ENCODE measurements at regions not wholly inside any gene's neighbourhood (a gene's known extent, or its start where the extent isn't known, plus 50 kb on each side); places are given as distances from the start of the nearest gene placed in this dataset.

DNA sequence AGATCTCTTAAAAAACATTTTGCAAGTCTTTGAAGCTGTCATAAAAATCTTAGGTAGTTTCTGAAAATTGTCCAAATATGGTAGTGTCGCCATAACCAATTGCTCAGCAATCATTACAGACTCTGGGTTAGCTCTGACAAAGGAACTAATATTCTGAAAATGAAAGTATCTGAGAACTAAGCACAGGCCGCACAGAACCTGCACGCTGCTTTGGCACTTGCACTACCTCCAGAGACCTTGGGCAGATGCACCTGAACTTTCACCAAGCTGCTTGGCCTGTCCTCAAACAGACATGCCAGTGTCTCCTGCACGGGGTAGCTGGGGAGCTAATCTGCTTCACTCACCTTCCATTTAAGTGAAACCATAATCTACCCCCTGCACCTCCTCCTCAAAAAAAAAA is 317.0 kb downstream of the MAF start:
- no peaks in the 10 kb centered on the region for H3K36me3 Mint-ChIP-seq (ENCODE audit: low read depth)
- H3K27ac Mint-ChIP-seq: no peak overlapping the region
- H3K4me1 Mint-ChIP-seq (ENCODE audit: low read depth): peaks cover 55% of the 10 kb centered on the region
- no peaks in the 10 kb centered on the region for H3K9me3 Mint-ChIP-seq
- H3K4me3 Mint-ChIP-seq: no peak overlapping the region
- peaks cover 11% of the 10 kb centered on the region for H3K27me3 Mint-ChIP-seq (ENCODE audit: low read depth)

DNA sequence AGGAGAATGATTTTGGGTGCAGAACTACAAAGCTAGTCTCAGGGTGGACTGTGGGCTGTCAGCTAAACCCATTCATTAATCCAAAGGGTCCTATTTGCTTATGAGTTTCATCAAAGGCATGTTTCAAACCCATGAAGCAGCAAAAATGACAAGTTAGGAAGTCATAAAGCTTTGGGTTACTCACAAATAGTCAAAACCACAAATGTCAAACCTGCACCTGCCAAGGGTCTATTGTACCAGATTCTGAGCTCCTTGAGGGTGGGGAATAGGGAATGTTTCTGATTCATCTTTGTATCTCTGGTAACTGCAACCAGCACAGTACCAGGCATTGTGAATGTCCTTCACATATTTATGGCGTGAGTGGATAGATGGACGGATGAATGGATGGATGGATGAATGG is 317.7 kb downstream of the MAF start:
- Mint-ChIP-seq H3K4me1 (ENCODE audit: low read depth) (peaks cover 62% of the 10 kb centered on the region), H3K36me3 (ENCODE audit: low read depth) (no peaks in the 10 kb centered on the region), H3K9me3 (no peaks in the 10 kb centered on the region), H3K4me3 (no peak overlapping the region), H3K27ac (no peak overlapping the region), H3K27me3 (ENCODE audit: low read depth) (peaks cover 11% of the 10 kb centered on the region)

GRCh38 chr16:79278506-79278905 is 322.0 kb downstream of the MAF start:
- Mint-ChIP-seq H3K27ac (peak overlapping the region; percentile 78), H3K36me3 (ENCODE audit: low read depth) (peaks cover 8% of the 10 kb centered on the region), H3K9me3 (no peaks in the 10 kb centered on the region), H3K4me1 (ENCODE audit: low read depth) (peaks cover 52% of the 10 kb centered on the region), H3K27me3 (ENCODE audit: low read depth) (peaks cover 36% of the 10 kb centered on the region), H3K4me3 (peak overlapping the region; percentile 61)

DNA sequence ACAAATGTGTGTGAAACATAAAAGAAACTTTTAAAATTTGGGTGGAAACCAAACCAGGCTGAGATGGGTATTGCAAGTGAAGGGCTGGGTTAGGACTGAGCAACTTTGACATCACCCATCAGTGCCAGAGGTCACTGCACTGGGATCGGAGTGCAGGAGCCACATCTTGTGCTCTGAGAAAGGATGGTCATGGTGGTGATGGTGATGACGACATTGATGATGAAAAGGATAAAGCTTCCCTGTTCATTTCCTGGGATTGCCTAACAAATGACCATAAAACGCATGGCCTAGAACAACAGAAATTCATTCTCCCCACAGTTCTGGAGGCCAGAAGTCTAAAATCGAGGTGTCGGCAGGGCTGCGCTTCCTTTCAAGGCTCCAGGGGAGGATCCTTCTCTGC is 324.0 kb downstream of the MAF start:
- H3K36me3 Mint-ChIP-seq (ENCODE audit: low read depth): peaks cover 8% of the 10 kb centered on the region
- H3K27me3 Mint-ChIP-seq (ENCODE audit: low read depth): peaks cover 40% of the 10 kb centered on the region
- no peak overlapping the region for H3K27ac Mint-ChIP-seq
- no peaks in the 10 kb centered on the region for H3K9me3 Mint-ChIP-seq
- peaks cover 55% of the 10 kb centered on the region for H3K4me1 Mint-ChIP-seq (ENCODE audit: low read depth)
- no peak overlapping the region for H3K4me3 Mint-ChIP-seq

DNA sequence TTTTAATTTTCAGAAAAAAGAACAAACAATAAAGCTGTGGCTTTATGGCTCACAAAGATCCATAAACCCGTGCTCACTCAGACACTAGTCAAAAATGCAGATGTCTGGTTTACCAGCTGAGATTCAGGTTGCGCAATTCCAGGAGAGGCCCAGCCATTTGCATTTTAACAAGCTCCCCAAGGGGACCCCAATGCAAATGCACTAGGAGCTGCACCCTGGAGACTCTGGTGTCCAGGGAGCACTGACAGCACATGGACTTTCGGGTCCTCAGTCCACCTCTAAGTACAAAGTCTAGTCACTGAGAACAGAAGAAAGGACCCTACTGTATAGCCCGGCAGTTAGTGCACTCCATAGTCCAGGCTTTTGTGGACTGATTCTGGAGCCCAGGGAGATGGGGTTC is 326.3 kb downstream of the MAF start:
- H3K9me3 Mint-ChIP-seq: no peaks in the 10 kb centered on the region
- H3K36me3 Mint-ChIP-seq (ENCODE audit: low read depth): peaks cover 8% of the 10 kb centered on the region
- no peak overlapping the region for H3K4me3 Mint-ChIP-seq
- H3K4me1 Mint-ChIP-seq (ENCODE audit: low read depth): peaks cover 62% of the 10 kb centered on the region
- peaks cover 33% of the 10 kb centered on the region for H3K27me3 Mint-ChIP-seq (ENCODE audit: low read depth)
- H3K27ac Mint-ChIP-seq: no peak overlapping the region

DNA sequence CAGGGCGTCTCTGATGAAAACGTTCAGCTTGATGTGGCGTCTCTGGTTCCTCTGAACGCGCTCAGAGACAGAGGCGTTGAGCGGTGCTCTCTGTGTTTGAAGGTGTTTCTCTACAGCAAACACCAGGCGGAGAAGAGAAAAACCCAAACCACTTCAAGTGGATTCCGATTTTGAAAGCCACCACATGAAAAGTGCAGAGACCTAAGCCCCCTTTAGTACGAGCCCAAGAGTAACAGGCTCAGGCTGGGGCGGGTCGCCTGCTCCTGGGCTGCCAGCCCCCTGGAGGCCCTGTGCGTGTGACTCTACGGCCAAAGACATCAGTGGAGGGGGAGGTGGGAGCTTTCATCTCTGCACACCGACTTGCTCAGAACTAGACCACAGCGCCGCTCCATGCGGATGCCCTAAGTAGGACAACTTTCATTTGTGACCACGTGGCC is 328.4 kb downstream of the MAF start:
- H3K27me3 Mint-ChIP-seq (ENCODE audit: low read depth): peaks cover 32% of the 10 kb centered on the region
- H3K4me3 Mint-ChIP-seq: peak overlapping the region; percentile 38
- H3K4me1 Mint-ChIP-seq (ENCODE audit: low read depth): peaks cover 63% of the 10 kb centered on the region

DNA sequence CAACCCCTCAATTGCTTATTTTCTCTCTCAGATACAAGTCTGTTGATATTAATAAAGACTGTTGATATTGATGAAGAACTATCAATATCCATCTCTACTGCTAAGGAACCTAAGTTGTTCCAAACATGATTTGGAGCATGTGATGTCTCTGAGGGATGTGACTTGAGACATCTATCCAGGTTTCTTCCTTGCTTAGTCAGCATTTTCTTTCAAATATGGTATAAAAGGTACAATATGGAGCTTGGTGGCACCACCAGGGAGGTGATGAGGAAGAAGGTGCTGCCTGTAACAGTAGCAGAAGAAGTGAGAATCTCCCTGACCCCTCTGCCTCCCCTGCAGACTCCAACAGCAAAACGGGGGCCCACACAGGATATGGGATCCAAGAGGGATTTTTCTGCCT is 329.0 kb downstream of the MAF start:
- Mint-ChIP-seq H3K27me3 (ENCODE audit: low read depth) (peaks cover 31% of the 10 kb centered on the region), H3K9me3 (peaks cover 2% of the 10 kb centered on the region), H3K36me3 (ENCODE audit: low read depth) (peaks cover 6% of the 10 kb centered on the region), H3K4me1 (ENCODE audit: low read depth) (peaks cover 65% of the 10 kb centered on the region), H3K27ac (peak overlapping the region; percentile 76), H3K4me3 (peak overlapping the region; percentile 38)

More for the DNA sequence above, 328.4 kb downstream of the MAF start:
- Mint-ChIP-seq H3K27ac (peak overlapping the region; percentile 76), H3K9me3 (no peaks in the 10 kb centered on the region), H3K36me3 (ENCODE audit: low read depth) (peaks cover 8% of the 10 kb centered on the region)

GRCh38 chr16:79270011-79270410 is 330.5 kb downstream of the MAF start:
- peaks cover 5% of the 10 kb centered on the region for H3K9me3 Mint-ChIP-seq
- peaks cover 22% of the 10 kb centered on the region for H3K27me3 Mint-ChIP-seq (ENCODE audit: low read depth)
- H3K4me3 Mint-ChIP-seq: no peak overlapping the region
- no peak overlapping the region for H3K27ac Mint-ChIP-seq
- H3K36me3 Mint-ChIP-seq (ENCODE audit: low read depth): no peaks in the 10 kb centered on the region
- peaks cover 62% of the 10 kb centered on the region for H3K4me1 Mint-ChIP-seq (ENCODE audit: low read depth)

DNA sequence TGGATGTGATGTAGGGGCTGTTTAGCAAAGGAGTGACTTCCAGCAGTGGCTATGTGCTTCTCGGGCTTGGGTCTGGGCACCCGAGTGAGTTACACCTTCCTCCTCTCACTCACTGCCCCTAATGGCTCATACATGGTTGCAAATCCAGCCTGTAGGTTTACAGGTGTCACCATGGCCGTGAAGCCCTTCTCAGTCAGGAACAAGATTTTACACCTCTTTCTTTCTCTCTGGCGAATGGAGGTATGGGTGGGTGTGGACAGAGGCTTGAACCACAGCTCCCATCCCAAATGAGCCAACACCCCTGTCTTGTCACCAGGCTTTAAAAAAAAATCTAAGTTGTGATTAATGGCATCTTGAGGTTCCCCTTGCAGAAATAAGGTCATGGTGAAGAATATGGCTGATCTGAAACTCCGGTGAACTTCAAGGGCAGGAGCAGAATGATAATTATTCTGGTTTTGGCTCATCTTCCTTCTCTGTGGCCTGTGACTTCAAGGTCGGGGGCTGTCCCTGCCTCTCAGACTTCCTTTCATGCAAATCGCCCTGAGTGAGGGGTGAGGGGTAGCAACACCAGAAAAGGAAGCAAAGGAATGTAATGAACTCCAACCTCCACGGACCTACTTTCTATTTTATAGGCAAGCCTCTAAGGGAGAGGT is 331.2 kb downstream of the MAF start:
- Mint-ChIP-seq H3K4me1 (ENCODE audit: low read depth) (peaks cover 62% of the 10 kb centered on the region), H3K36me3 (ENCODE audit: low read depth) (no peaks in the 10 kb centered on the region), H3K9me3 (peaks cover 5% of the 10 kb centered on the region), H3K27ac (peak overlapping the region; percentile 76), H3K4me3 (peak overlapping the region; percentile 73), H3K27me3 (ENCODE audit: low read depth) (peaks cover 16% of the 10 kb centered on the region)

- no peaks in the 10 kb centered on the region for H3K36me3 Mint-ChIP-seq (ENCODE audit: low read depth)
- peak overlapping the region; percentile 47 for H3K27ac Mint-ChIP-seq
- H3K9me3 Mint-ChIP-seq: peaks cover 5% of the 10 kb centered on the region
- peaks cover 18% of the 10 kb centered on the region for H3K27me3 Mint-ChIP-seq (ENCODE audit: low read depth)
- H3K4me1 Mint-ChIP-seq (ENCODE audit: low read depth): peaks cover 62% of the 10 kb centered on the region
- H3K4me3 Mint-ChIP-seq: peak overlapping the region; percentile 14
These were observed 332.8 kb downstream of the MAF start for GRCh38 chr16:79267781-79268180.

DNA sequence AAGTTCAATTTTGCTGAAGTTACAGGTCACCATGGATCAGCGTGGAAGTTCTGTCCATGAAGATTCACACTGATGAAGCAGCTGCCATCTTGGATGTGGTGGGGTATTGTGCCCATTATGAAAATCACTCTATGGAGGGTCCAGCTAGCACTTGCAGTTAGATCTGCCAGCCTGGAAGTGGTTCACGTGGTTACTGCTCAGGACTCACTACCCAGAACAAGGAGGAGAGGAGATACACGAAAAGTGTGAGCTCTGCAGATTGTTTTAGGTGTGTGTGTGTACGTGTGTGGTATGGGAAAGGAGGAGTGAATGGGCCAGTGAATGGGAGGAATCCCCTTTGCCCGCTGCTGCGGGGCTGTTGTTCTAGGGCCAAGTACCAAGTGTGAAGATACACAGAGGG is 333.4 kb downstream of the MAF start:
- Mint-ChIP-seq H3K27me3 (ENCODE audit: low read depth) (peaks cover 18% of the 10 kb centered on the region), H3K4me1 (ENCODE audit: low read depth) (peaks cover 58% of the 10 kb centered on the region), H3K4me3 (no peak overlapping the region), H3K27ac (peak overlapping the region; percentile 21), H3K36me3 (ENCODE audit: low read depth) (no peaks in the 10 kb centered on the region), H3K9me3 (peaks cover 5% of the 10 kb centered on the region)

- Mint-ChIP-seq H3K4me3 (no peak overlapping the region), H3K4me1 (ENCODE audit: low read depth) (peaks cover 49% of the 10 kb centered on the region), H3K9me3 (peaks cover 5% of the 10 kb centered on the region), H3K36me3 (ENCODE audit: low read depth) (no peaks in the 10 kb centered on the region), H3K27ac (no peak overlapping the region), H3K27me3 (ENCODE audit: low read depth) (peaks cover 21% of the 10 kb centered on the region)
These were observed 334.8 kb downstream of the MAF start for GRCh38 chr16:79265701-79266100.

DNA sequence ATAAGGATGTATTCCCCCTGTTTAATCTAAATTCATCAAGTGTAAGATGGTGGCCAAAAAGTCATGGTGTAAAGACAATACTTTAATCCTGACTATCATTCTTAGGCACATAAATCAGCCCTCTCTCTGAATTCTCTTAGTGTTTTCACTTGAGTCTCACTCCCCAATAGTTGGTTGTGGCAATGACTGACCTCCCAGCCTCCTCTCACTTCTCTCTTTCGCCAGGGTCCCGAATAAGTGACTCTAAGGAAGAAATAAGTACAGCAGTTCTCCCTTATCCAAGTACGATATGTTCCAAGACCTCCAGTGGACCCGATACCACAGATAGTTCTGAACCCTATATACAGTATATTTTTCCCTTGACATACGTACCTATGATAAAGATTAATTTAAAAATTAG is 335.3 kb downstream of the MAF start:
- Mint-ChIP-seq H3K36me3 (ENCODE audit: low read depth) (no peaks in the 10 kb centered on the region), H3K4me1 (ENCODE audit: low read depth) (peaks cover 45% of the 10 kb centered on the region), H3K9me3 (peaks cover 5% of the 10 kb centered on the region), H3K4me3 (no peak overlapping the region), H3K27ac (no peak overlapping the region), H3K27me3 (ENCODE audit: low read depth) (peaks cover 23% of the 10 kb centered on the region)

DNA sequence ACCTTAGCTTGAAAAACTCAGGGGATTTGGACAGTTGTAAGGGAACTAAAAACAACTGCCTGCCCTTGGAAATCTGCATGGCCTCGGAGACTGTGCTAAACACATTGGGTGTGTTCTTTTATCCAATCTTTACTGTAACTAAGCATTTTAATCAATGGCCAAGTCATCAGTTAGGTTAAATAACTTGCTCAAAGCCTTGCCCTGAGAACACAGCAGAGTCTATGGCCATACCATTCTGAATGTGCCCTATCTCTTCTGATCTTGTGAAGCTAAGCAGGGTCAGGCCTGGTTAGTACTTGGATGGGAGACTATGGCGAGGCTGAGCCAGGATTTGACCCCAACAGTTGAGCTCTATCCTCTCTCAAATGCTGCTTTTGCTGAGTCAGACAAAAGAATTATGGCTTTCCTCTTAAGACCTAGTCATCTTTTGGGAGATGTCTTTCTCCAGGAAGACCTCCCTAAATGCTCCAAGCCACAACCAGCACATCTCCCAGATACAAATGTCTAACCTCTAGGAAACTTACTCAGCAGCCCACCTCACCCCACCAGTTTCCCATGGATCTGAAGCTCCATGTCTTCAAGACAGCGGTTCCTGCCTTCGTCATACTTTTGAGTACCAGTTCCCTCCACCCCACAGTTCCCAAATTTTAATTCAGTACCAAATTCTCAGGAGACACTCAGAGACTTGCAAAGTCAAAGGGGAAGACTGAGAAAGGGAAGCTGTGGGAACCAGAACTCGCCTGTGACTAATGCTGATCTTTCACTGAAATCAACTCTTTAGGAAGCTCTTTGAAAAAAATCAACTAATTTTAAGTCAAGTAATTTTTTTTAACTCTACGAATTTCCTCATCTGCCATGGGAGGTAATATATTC is 336.1 kb downstream of the MAF start:
- H3K4me3 Mint-ChIP-seq: no peak overlapping the region
- H3K9me3 Mint-ChIP-seq: peaks cover 5% of the 10 kb centered on the region
- peaks cover 38% of the 10 kb centered on the region for H3K4me1 Mint-ChIP-seq (ENCODE audit: low read depth)
- H3K36me3 Mint-ChIP-seq (ENCODE audit: low read depth): no peaks in the 10 kb centered on the region
- no peak overlapping the region for H3K27ac Mint-ChIP-seq
- H3K27me3 Mint-ChIP-seq (ENCODE audit: low read depth): peaks cover 23% of the 10 kb centered on the region

DNA sequence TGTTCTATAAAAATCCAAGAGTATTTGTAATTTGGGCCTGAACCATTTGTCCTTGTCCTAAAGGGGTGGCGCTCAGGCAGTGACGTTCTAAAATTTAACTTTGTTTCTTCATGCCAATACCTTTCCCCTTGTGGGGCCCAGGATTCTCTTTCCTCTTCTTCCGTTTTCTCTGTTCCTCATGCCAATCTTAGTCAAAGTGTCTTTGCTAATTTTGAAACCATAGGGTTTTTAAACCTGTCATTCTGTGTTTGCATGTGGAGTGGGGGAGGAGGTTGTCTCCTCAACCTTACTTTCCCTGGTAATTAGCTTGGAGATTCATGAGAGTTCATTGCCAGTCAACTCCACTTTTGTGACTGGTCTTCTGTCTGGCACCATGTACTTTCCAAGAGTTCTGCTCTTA is 337.1 kb downstream of the MAF start:
- no peak overlapping the region for H3K4me3 Mint-ChIP-seq
- peaks cover 5% of the 10 kb centered on the region for H3K9me3 Mint-ChIP-seq
- peaks cover 27% of the 10 kb centered on the region for H3K4me1 Mint-ChIP-seq (ENCODE audit: low read depth)
- no peak overlapping the region for H3K27ac Mint-ChIP-seq
- no peaks in the 10 kb centered on the region for H3K36me3 Mint-ChIP-seq (ENCODE audit: low read depth)
- peaks cover 23% of the 10 kb centered on the region for H3K27me3 Mint-ChIP-seq (ENCODE audit: low read depth)

Data from T-helper 1 cell treated with Interleukin-12 subunit alpha and Interleukin-12 subunit beta and Interleukin-4 antibody, amounts not matched to agents 30 μg/mL and 1 μg/mL, for 36 hours (primary cell).